ENCODE measurements at regions not wholly inside any gene's neighbourhood (a gene's known extent, or its start where the extent isn't known, plus 50 kb on each side); places are given as distances from the start of the nearest gene placed in this dataset.
A peak's percentile ranks its signal among the peaks of the same experiment; 100 is the strongest.
"Not testable (repeated sequence)": the region's sequence is repeated elsewhere in the genome, so short reads cannot be mapped to it uniquely, and the experiment has no call there.

- no peak for DNase-seq
Observed at GRCh38 chr16:8183176-8184099, 406.9 kb downstream of the TMEM114 start.

- DNase-seq: no peak
Observed at GRCh38 chr16:8182761-8183160, 407.6 kb downstream of the TMEM114 start.

- DNase-seq: no peak
Observed at GRCh38 chr16:8179615-8180014, 410.7 kb downstream of the TMEM114 start.

- no peak for DNase-seq
Observed at GRCh38 chr16:8178271-8178670, 412.0 kb downstream of the TMEM114 start.

- DNase-seq: no peak
Observed at GRCh38 chr16:8175411-8175810, 414.9 kb downstream of the TMEM114 start.

GRCh38 chr16:8173111-8173644 is 417.1 kb downstream of the TMEM114 start:
- DNase-seq: peak in 1 of 5 experiments; percentile 59

- DNase-seq: no peak
Observed at GRCh38 chr16:8172551-8172950, 417.8 kb downstream of the TMEM114 start.

GRCh38 chr16:8168016-8168415 is 422.3 kb downstream of the TMEM114 start:
- DNase-seq: no peak

- DNase-seq: no peak
Observed at GRCh38 chr16:8167436-8167835, 422.9 kb downstream of the TMEM114 start.

- DNase-seq: no peak
Observed at GRCh38 chr16:8158051-8158450, 432.3 kb downstream of the TMEM114 start.

- no peak for DNase-seq
Observed at GRCh38 chr16:8155275-8155674, 435.0 kb downstream of the TMEM114 start.

- DNase-seq: no peak
Observed at GRCh38 chr16:8146256-8147012, 443.9 kb downstream of the TMEM114 start.

GRCh38 chr16:8138666-8139065 is 451.6 kb downstream of the TMEM114 start:
- DNase-seq: no peak

GRCh38 chr16:8137606-8138005 is 452.7 kb downstream of the TMEM114 start:
- DNase-seq: no peak

- DNase-seq: no peak
Observed at GRCh38 chr16:8130197-8130596, 460.1 kb downstream of the TMEM114 start.

- no peak for DNase-seq
Observed at GRCh38 chr16:8127070-8127469, 463.2 kb downstream of the TMEM114 start.

GRCh38 chr16:8126313-8126712 is 464.0 kb downstream of the TMEM114 start:
- no peak for DNase-seq

GRCh38 chr16:8120001-8120400 is 470.3 kb downstream of the TMEM114 start:
- DNase-seq: no peak

GRCh38 chr16:8115814-8116213 is 474.5 kb downstream of the TMEM114 start:
- no peak for DNase-seq

GRCh38 chr16:8114941-8115340 is 475.4 kb downstream of the TMEM114 start:
- DNase-seq: not testable (repeated sequence)

GRCh38 chr16:8113843-8114242 is 476.5 kb downstream of the TMEM114 start:
- no peak for DNase-seq

- no peak for DNase-seq
Observed at GRCh38 chr16:8110572-8111514, 479.5 kb downstream of the TMEM114 start.
